PC-9 (cell line): ENCODE measurements at regions not wholly inside any gene's neighbourhood (a gene's known extent, or its start where the extent isn't known, plus 50 kb on each side); places are given as distances from the start of the nearest gene placed in this dataset.

ENCODE experiments used
- BruUV-seq: library from RNA; stranded (reverse); fragments of 400-500 nt; replicated peaks from 2 replicates; lab custom pipeline; 2021; lab: Mats Ljungman, UMichigan
- CTCF ChIA-PET: fragments of 300-600 bp; sonication (Branson Sonifier 250); formaldehyde crosslinking; loops from one replicate; lab custom pipeline; 2022; ENCODE audit warnings: antibody characterized with exemption; lab: Charles Lee
- POLR2A ChIA-PET: fragments of 300-600 bp; sonication (Branson Sonifier 250); formaldehyde crosslinking; loops from one replicate; lab custom pipeline; 2022; ENCODE audit warnings: antibody characterized with exemption; ENCODE audit not compliant: unreplicated experiment; lab: Charles Lee
- DNase-seq, 2 experiments: peaks; one replicate each; pipeline versions ENCODE4 v3.0.0 to v3.0.0-alpha.2; 2015 to 2022; ENCODE audit warnings: mixed read lengths in 1 of 2
- H2AFZ ChIP-seq: fragments of 200-600 bp; sonication (generic); 2 replicates; pipeline ENCODE4 v1.8.1; 2017; ENCODE audit warnings: antibody characterized with exemption
- H3F3A ChIP-seq: fragments of 200-600 bp; sonication (generic); 2 replicates; pipeline ENCODE4 v1.8.1; 2017; ENCODE audit warnings: antibody characterized with exemption, mild to moderate bottlenecking, low read depth; ENCODE audit not compliant: insufficient read depth
- H3K27ac ChIP-seq: fragments of 200-600 bp; sonication (generic); 2 replicates; pipeline ENCODE4 v1.6.1; 2016; ENCODE audit warnings: mixed run types
- H3K27me3 ChIP-seq: fragments of 200-600 bp; sonication (generic); 2 replicates; pipeline ENCODE4 v1.6.1; 2016; ENCODE audit warnings: low read depth, mixed run types; ENCODE audit not compliant: insufficient read depth
- H3K36me3 ChIP-seq: fragments of 200-600 bp; sonication (generic); 2 replicates; pipeline ENCODE4 v1.6.1; 2016; ENCODE audit warnings: low read depth, mixed run types
- H3K4me1 ChIP-seq: fragments of 200-600 bp; sonication (generic); replicated peaks from 2 replicates; pipeline ENCODE4 v1.6.1; 2016; ENCODE audit warnings: mixed run types; ENCODE audit not compliant: insufficient read depth
- H3K4me2 ChIP-seq: fragments of 200-600 bp; sonication (generic); 2 replicates; pipeline ENCODE4 v1.6.1; 2017; ENCODE audit warnings: mixed run types
- H3K4me3 ChIP-seq: fragments of 200-600 bp; sonication (generic); 2 replicates; pipeline ENCODE4 v1.6.1; 2016; ENCODE audit warnings: mixed run types
- H3K79me2 ChIP-seq: fragments of 200-600 bp; sonication (generic); 2 replicates; pipeline ENCODE4 v1.6.1; 2017; ENCODE audit warnings: low read depth, mixed run types
- H3K9me2 ChIP-seq: fragments of 200-600 bp; sonication (generic); 2 replicates; pipeline ENCODE4 v1.8.1; 2017; ENCODE audit warnings: mild to moderate bottlenecking; ENCODE audit not compliant: insufficient read depth
- H3K9me3 ChIP-seq: fragments of 200-600 bp; sonication (generic); 2 replicates; pipeline ENCODE4 v1.8.1; 2016; ENCODE audit warnings: low read depth; ENCODE audit not compliant: insufficient read depth
- H4K20me1 ChIP-seq: fragments of 200-600 bp; sonication (generic); 2 replicates; pipeline ENCODE4 v1.8.1; 2017; ENCODE audit not compliant: insufficient read depth
- CTCF ChIP-seq: fragments of 200-600 bp; sonication (generic); conservative IDR thresholded peaks from 2 replicates; pipeline ENCODE4 v1.6.1; 2017; ENCODE audit warnings: mixed run types, antibody characterized with exemption, mild to moderate bottlenecking, moderate library complexity
- EZH2 ChIP-seq: fragments of 200-600 bp; sonication (generic); IDR thresholded peaks from 2 replicates; pipeline ENCODE4 v1.8.0; 2017; ENCODE audit warnings: antibody characterized with exemption, low read depth
- intact Hi-C: fragments of 100-400 bp; cut with micrococcal nuclease; formaldehyde crosslinking; loops from one replicate; pipeline ENCODE4 v1.10.0; 2022; ENCODE audit not compliant: unreplicated experiment

DNA sequence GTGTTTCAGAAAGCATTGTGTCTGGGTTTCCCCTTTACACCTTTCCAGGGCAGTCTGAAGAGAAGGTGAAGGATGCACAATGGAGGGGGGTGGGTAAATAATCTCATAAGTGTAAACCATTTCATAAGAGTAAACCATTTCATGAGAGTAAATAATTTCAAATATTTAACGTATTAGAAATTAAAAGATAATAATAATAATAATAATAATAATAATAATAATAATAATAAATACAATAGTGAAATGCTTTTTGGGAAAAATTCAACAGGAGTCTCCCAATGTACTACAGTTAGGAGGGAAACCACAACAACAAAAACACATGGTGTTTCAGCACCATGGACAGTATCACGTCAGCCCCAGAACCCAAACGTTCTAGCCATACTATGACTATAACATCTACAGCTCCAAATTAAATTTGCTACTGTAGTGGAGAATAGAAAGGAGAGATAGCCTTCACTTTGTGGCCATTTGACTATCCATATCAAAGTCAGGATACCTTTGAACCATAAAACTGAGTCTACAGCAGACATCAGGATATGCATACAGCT is 691.8 kb downstream of the BCL11B start:
- Histone ChIP-seq H3K9me3 (no peaks in the 10 kb centered on the region), H2AFZ (no peak overlapping the region), H3K4me3 (no peak overlapping the region), H3K4me1 (no peaks in the 10 kb centered on the region), H4K20me1 (no peaks in the 10 kb centered on the region), H3K27me3 (no peaks in the 10 kb centered on the region), H3K4me2 (no peak overlapping the region), H3K79me2 (no peaks in the 10 kb centered on the region), H3K36me3 (no peaks in the 10 kb centered on the region), H3K27ac (no peak overlapping the region), H3F3A (no peaks in the 10 kb centered on the region), H3K9me2 (no peaks in the 10 kb centered on the region)
- POLR2A ChIA-PET = no interaction called here
- CTCF ChIA-PET = no interaction called here
- TF ChIP-seq EZH2 = no peak
- TF ChIP-seq CTCF = no peak
- no TSS peak for BruUV-seq
- no peak for DNase-seq
- intact Hi-C loops = no loop called here

- no peak overlapping the region for H3K4me3 ChIP-seq
- no peaks in the 10 kb centered on the region for H3K9me2 ChIP-seq
- H3K36me3 ChIP-seq = no peaks in the 10 kb centered on the region
- no peaks in the 10 kb centered on the region for H3K79me2 ChIP-seq
- no peaks in the 10 kb centered on the region for H3K4me1 ChIP-seq
- H3K27me3 ChIP-seq = no peaks in the 10 kb centered on the region
- H4K20me1 ChIP-seq = no peaks in the 10 kb centered on the region
- no peak overlapping the region for H3K4me2 ChIP-seq
- H3K9me3 ChIP-seq = no peaks in the 10 kb centered on the region
- POLR2A ChIA-PET = no interaction called here
- no peak overlapping the region for H3K27ac ChIP-seq
- BruUV-seq = no TSS peak
- H2AFZ ChIP-seq = no peak overlapping the region
- intact Hi-C loops = no loop called here
- H3F3A ChIP-seq = no peaks in the 10 kb centered on the region
- TF ChIP-seq CTCF (no peak), EZH2 (no peak)
- no peak for DNase-seq
- CTCF ChIA-PET = no interaction called here
Measured at GRCh38 chr14:98582276-98582675, 689.7 kb downstream of the BCL11B start.

GRCh38 chr14:98591161-98591560 is 680.8 kb downstream of the BCL11B start:
- no peaks in the 10 kb centered on the region; the same call in 1 of the 2 replicates for H3K27me3 ChIP-seq
- ChIA-PET POLR2A (no interaction called here), CTCF (no interaction called here)
- no peaks in the 10 kb centered on the region for H3K36me3 ChIP-seq
- no peak overlapping the region for H3K4me2 ChIP-seq
- no peaks in the 10 kb centered on the region for H3F3A ChIP-seq
- intact Hi-C loops = no loop called here
- no peak overlapping the region for H3K27ac ChIP-seq
- H3K79me2 ChIP-seq = no peaks in the 10 kb centered on the region
- H2AFZ ChIP-seq = no peak overlapping the region
- DNase-seq = no peak
- no peaks in the 10 kb centered on the region for H4K20me1 ChIP-seq
- TF ChIP-seq EZH2 (no peak), CTCF (no peak)
- H3K4me3 ChIP-seq = no peak overlapping the region
- H3K9me2 ChIP-seq = no peaks in the 10 kb centered on the region
- H3K9me3 ChIP-seq = no peaks in the 10 kb centered on the region
- no peaks in the 10 kb centered on the region for H3K4me1 ChIP-seq
- no TSS peak for BruUV-seq
